SK-N-SH (cell line): ENCODE measurements at regions not wholly inside any gene's neighbourhood (a gene's known extent, or its start where the extent isn't known, plus 50 kb on each side); places are given as distances from the start of the nearest gene placed in this dataset.

Source experiments
- SIN3A ChIP-seq: IDR thresholded peaks from 2 replicates; pipeline ENCODE4 v1.6.1; 2012; ENCODE audit warnings: low read depth, mild to moderate bottlenecking, low read length, moderate library complexity, borderline replicate concordance
- TF ChIP-seq, protein P1 (sequence below): IDR thresholded peaks from 2 replicates; pipeline ENCODE4 v1.4.0; 2012; ENCODE audit warnings: low read depth, borderline replicate concordance

DNA sequence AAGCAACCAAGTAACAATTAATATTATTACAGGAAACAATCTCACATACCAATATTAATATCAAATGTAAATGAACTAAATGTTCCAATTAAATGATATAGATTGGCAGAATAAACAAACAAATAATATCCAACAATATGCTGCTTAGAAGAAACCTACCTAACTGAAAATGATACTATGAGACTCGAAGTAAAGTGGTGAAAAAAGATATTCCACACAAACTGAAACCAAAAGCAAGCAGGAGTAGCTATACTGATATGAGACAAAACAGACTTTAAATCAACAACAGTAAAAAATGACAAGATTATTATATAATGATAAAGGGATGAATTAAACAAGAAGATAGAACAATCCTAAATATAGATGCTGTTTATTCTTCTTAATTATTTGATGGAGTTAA, 140.1 kb downstream of the SPANXN4 start:
- TF ChIP-seq, protein P1, sequence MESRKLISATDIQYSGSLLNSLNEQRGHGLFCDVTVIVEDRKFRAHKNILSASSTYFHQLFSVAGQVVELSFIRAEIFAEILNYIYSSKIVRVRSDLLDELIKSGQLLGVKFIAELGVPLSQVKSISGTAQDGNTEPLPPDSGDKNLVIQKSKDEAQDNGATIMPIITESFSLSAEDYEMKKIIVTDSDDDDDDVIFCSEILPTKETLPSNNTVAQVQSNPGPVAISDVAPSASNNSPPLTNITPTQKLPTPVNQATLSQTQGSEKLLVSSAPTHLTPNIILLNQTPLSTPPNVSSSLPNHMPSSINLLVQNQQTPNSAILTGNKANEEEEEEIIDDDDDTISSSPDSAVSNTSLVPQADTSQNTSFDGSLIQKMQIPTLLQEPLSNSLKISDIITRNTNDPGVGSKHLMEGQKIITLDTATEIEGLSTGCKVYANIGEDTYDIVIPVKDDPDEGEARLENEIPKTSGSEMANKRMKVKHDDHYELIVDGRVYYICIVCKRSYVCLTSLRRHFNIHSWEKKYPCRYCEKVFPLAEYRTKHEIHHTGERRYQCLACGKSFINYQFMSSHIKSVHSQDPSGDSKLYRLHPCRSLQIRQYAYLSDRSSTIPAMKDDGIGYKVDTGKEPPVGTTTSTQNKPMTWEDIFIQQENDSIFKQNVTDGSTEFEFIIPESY: no peak
- TF ChIP-seq SIN3A: no peak
